ENCODE measurements at regions not wholly inside any gene's neighbourhood (a gene's known extent, or its start where the extent isn't known, plus 50 kb on each side); places are given as distances from the start of the nearest gene placed in this dataset.

GRCh38 chr16:73428121-73428520 lies 380.2 kb upstream of the ZFHX3 start:
- TF ChIP-seq, protein P1, sequence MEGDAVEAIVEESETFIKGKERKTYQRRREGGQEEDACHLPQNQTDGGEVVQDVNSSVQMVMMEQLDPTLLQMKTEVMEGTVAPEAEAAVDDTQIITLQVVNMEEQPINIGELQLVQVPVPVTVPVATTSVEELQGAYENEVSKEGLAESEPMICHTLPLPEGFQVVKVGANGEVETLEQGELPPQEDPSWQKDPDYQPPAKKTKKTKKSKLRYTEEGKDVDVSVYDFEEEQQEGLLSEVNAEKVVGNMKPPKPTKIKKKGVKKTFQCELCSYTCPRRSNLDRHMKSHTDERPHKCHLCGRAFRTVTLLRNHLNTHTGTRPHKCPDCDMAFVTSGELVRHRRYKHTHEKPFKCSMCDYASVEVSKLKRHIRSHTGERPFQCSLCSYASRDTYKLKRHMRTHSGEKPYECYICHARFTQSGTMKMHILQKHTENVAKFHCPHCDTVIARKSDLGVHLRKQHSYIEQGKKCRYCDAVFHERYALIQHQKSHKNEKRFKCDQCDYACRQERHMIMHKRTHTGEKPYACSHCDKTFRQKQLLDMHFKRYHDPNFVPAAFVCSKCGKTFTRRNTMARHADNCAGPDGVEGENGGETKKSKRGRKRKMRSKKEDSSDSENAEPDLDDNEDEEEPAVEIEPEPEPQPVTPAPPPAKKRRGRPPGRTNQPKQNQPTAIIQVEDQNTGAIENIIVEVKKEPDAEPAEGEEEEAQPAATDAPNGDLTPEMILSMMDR (conservative IDR thresholded peaks at IDR 0.05 in 1 of 2, IDR thresholded peaks at IDR 0.05 in 1 of 2; ENCODE audit: low read depth in 1 of 2, low read length in 2 of 2) = no peak
- no peak for TF ChIP-seq EZH2 (IDR thresholded peaks at IDR 0.05; ENCODE audit: low read length, missing control alignments)

Measured in fibroblast of lung (primary cell).